ENCODE measurements at regions not wholly inside any gene's neighbourhood (a gene's known extent, or its start where the extent isn't known, plus 50 kb on each side); places are given as distances from the start of the nearest gene placed in this dataset.

GRCh38 chr4:146033149-146033548 lies 94.5 kb upstream of the ZNF827 start:
- DNase-seq, result no peak
- H3K27ac ChIP-seq, result no peak overlapping the region
- intact Hi-C loops (cut with DNase I; ENCODE audit: low total_unique reads), result no loop called here

GRCh38 chr4:146032234-146032860 lies 93.7 kb upstream of the ZNF827 start:
- no peak overlapping the region for H3K4me3 ChIP-seq
- no peak for DNase-seq
- intact Hi-C loops (cut with DNase I; ENCODE audit: low total_unique reads), result no loop called here
- H3K9me3 ChIP-seq, result no peaks in the 10 kb centered on the region
- H3K27ac ChIP-seq, result no peak overlapping the region
- TF ChIP-seq, protein P1, sequence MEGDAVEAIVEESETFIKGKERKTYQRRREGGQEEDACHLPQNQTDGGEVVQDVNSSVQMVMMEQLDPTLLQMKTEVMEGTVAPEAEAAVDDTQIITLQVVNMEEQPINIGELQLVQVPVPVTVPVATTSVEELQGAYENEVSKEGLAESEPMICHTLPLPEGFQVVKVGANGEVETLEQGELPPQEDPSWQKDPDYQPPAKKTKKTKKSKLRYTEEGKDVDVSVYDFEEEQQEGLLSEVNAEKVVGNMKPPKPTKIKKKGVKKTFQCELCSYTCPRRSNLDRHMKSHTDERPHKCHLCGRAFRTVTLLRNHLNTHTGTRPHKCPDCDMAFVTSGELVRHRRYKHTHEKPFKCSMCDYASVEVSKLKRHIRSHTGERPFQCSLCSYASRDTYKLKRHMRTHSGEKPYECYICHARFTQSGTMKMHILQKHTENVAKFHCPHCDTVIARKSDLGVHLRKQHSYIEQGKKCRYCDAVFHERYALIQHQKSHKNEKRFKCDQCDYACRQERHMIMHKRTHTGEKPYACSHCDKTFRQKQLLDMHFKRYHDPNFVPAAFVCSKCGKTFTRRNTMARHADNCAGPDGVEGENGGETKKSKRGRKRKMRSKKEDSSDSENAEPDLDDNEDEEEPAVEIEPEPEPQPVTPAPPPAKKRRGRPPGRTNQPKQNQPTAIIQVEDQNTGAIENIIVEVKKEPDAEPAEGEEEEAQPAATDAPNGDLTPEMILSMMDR (IDR thresholded peaks at IDR 0.05), result no peak
- no peaks in the 10 kb centered on the region for H3K36me3 ChIP-seq
- H3K4me1 ChIP-seq, result no peaks in the 10 kb centered on the region
- peaks cover 0 to 5% of the 10 kb centered on the region in 2 donors for H3K27me3 ChIP-seq

More at GRCh38 chr4:146033149-146033548, 94.5 kb upstream of the ZNF827 start:
- no peak overlapping the region for H3K4me3 ChIP-seq
- TF ChIP-seq, protein P1 (IDR thresholded peaks at IDR 0.05), result no peak
- H3K9me3 ChIP-seq, result no peaks in the 10 kb centered on the region
- no peaks in the 10 kb centered on the region for H3K36me3 ChIP-seq
- peaks cover 0 to 5% of the 10 kb centered on the region in 2 donors for H3K27me3 ChIP-seq
- H3K4me1 ChIP-seq, result no peaks in the 10 kb centered on the region

DNA sequence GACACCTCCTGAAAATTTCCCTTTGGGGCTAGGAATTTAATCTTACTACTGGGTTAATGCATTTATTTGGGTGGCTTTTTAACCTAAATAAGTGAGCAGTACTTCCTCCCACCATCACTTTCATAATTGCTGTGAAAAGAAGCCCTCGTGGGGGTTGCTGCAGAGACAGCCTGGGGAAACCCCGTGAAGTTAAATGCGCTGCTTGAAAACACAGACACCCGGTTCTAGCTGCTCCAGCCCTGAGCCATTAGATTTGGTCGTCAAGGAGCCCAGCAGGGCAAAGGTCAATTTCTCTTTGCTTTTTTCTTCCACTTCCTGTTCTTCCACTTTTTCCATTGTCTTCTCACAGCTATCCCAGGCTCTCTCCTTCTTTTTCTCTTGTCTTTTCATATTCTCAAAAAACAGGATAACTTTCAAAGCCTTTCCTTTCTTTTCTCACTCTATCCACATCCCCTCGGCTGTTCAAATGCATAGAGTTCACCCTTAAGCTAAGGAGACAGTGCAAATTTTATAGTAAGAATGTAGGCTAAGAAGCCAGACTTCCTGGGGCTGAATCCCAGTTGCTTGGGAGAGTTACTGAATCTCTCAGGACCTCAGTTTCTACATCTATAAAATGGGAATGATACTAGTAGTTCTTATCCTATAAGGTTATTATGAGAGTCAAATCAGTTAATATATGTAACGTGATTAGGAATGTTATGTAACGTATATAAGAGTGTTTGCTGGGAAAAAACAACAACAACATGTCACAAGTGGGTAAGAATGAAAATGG lies 91.5 kb upstream of the ZNF827 start:
- intact Hi-C loops (cut with DNase I; ENCODE audit: low total_unique reads), result no loop called here
- DNase-seq, result no peak

DNA sequence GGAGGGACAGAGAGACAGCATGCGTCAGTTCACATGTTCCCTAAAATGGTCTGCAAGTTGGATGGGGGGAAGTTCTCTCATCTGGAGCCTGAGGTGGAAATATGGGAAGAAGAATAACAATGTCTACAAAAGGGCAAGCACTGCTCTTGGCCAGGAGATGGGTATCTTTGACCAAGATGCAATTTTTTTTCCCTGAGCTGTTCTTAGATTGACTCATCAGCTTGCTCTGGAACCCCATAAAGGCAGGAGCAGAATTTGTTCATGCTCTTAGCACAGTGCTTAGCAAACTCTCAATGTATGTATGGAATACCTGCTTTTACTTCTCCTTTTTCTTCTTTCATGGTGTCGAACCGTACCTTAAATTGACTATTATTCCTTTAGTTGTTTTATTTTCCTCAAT lies 90.5 kb upstream of the ZNF827 start:
- Histone ChIP-seq H3K4me1 (no peaks in the 10 kb centered on the region), H3K36me3 (no peaks in the 10 kb centered on the region), H3K27me3 (peaks cover 0 to 5% of the 10 kb centered on the region in 2 donors), H3K9me3 (no peaks in the 10 kb centered on the region), H3K4me3 (no peak overlapping the region), H3K27ac (no peak overlapping the region)
- intact Hi-C loops (cut with DNase I; ENCODE audit: low total_unique reads), result no loop called here
- TF ChIP-seq, protein P1 (IDR thresholded peaks at IDR 0.05), result no peak
- DNase-seq, result no peak

More for the DNA sequence above, 91.5 kb upstream of the ZNF827 start:
- no peaks in the 10 kb centered on the region for H3K36me3 ChIP-seq
- TF ChIP-seq, protein P1 (IDR thresholded peaks at IDR 0.05), result no peak
- peaks cover 0 to 5% of the 10 kb centered on the region in 2 donors for H3K27me3 ChIP-seq
- no peaks in the 10 kb centered on the region for H3K4me1 ChIP-seq
- H3K27ac ChIP-seq, result no peak overlapping the region
- no peak overlapping the region for H3K4me3 ChIP-seq
- H3K9me3 ChIP-seq, result no peaks in the 10 kb centered on the region

GRCh38 chr4:146027761-146028160 lies 89.1 kb upstream of the ZNF827 start:
- H3K27me3 ChIP-seq, result peaks cover 0 to 4% of the 10 kb centered on the region in 2 donors
- intact Hi-C loops (cut with DNase I; ENCODE audit: low total_unique reads), result no loop called here
- H3K36me3 ChIP-seq, result no peaks in the 10 kb centered on the region
- TF ChIP-seq, protein P1 (IDR thresholded peaks at IDR 0.05), result no peak
- H3K27ac ChIP-seq, result no peak overlapping the region
- DNase-seq, result no peak
- no peaks in the 10 kb centered on the region for H3K9me3 ChIP-seq
- no peaks in the 10 kb centered on the region for H3K4me1 ChIP-seq
- H3K4me3 ChIP-seq, result no peak overlapping the region
